Pulmonary artery endothelial cell (primary cell): ENCODE measurements at regions not wholly inside any gene's neighbourhood (a gene's known extent, or its start where the extent isn't known, plus 50 kb on each side); places are given as distances from the start of the nearest gene placed in this dataset.

ENCODE experiments used
- DNase-seq: peaks from one replicate; pipeline ENCODE4 v3.0.0-alpha.2; 2011; ENCODE audit warnings: low read depth, low spot score

DNA sequence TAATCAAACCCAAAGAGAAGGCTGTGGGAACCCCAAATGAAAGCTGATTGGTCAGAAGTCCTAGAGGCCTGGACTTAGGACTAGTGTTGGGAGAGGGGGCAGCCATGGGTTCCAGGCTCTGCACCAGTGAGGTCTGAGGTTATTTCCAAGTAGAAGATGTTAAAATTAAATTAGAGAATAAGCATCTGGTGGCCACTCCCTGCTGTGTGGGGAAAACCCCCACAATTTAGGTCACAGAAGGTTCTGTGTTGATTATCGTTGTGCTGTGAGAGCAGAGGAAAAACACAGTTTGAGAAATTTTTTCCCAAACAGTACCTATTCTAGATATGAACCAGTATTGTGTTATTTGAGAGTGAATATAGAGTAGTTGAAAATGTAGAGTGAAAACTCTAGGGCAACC is 53.9 kb upstream of the NSMCE3 start:
- DNase-seq: no peak

DNA sequence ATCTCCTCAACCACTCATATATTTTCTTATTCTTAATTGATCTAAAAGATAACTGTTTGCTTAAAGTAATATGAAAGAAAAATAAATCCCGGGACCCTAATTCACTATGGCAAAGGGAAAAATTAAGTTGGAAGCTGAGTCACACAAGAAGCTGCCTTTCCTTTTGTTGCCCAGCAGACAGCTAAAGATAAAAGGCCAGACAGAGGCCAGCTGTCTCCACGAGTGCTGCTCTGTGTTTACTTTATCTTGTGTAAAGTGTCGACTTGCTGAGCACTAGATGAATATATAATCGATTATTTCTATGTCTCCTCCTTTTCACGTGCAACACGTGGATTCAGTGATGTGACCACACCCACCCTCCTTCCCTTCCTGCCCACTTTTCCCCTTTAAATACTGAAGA is 52.8 kb upstream of the NSMCE3 start:
- no peak for DNase-seq

DNA sequence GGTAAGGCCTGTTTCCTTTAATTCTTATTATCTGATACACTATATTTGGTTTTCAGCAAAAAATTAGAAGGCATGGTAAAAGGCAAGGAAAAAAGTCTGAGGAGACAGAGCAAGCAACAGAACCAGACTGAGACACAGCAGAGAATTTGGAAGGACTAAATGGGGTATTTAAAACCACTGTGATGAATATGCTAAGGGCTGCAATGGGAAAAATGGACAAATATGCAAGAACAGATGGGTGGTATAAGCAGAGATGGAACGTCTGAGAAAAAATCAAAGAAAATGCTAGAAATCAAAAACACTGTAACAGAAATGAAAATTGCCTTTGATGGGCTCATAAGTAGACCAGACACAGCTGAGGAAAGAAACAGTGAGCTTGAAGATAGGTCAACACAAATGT is 50.8 kb upstream of the NSMCE3 start:
- DNase-seq: no peak

DNA sequence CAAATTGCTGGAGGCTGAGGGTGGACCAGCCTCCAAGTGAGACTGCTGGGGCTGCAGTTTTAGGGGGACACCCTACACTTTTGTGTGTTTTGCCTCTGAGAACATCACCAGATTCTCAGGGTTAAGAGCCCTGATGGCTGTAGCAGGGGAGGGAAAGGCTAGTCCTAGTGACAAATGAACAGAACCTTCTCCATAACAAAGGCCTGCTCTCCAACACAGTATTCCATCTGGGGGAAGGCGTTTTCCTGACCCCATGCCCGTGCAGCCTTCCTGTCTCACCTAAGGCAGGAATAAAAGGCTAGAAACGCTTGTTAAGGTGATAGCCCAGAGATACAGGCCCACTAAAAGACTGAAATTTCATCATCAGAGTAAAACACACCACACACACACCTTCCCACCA is 50.2 kb upstream of the NSMCE3 start:
- DNase-seq: no peak
